Hematopoietic multipotent progenitor cell (in vitro differentiated cells): ENCODE measurements at regions not wholly inside any gene's neighbourhood (a gene's known extent, or its start where the extent isn't known, plus 50 kb on each side); places are given as distances from the start of the nearest gene placed in this dataset.
"Not testable (repeated sequence)": the region's sequence is repeated elsewhere in the genome, so short reads cannot be mapped to it uniquely, and the experiment has no call there.

Source experiments
- DNase-seq, 3 donors: peaks; one replicate each; pipeline ENCODE4 v3.0.0-alpha.2; 2011 to 2015; ENCODE audit warnings: low read depth in 2 of 3, low spot score in 2 of 3

DNA sequence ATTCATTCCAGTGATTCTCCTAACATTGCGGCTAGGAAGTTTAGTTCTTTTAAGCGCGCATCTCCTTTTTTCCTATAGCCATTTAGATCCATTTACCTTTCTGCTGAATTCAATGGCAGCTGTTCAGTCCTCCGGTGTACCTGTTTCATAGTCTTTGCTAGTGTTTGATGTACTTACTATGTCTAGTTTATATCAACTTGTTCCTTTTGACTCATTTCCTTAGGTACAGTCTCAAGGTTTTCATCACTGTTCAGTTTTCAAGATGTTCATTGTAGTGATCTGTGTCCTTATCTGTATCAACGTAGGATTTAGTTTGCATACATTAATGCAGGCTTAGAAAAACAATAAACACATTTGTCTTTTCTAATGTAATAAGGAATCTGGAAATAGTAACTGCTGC is 59.0 kb upstream of the MBNL1 start:
- no peak for DNase-seq

DNA sequence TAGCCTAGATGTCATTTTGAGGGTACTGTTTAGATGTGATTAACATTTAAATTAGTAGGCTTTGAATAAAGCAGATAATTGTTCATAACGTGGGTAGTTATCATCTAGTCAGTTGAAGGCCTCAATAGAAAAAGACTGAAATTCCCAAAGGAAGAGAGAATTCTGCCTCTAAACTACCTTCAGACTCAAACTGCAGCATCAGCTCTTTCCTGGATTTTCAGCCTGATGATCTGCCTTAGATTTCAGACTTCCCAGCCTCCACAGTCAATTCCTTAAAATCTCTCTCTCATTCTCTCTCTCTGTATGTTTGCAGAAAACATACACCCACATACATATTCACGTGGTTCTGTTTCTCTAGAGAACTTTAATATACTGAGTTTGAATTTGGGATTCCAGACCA is 58.0 kb upstream of the MBNL1 start:
- no peak for DNase-seq

DNA sequence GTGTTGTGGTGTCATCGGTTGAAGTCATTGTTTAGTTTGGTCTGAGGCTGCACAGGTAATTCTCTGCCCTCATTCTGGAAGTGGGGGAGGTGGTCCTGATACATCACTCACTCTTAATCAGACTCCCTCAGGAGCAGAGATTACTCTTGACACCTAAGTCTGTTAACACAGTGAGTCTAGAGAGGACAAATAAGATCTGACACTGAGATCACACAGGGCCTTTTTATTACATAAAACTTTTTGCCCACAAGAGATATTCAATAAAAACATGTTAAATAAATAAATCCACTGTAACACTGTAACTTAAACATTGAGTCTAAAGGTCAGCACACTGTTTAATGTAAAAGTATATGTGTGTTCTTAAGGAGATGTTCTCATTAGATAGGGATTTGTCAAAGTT is 57.1 kb upstream of the MBNL1 start:
- no peak for DNase-seq

DNA sequence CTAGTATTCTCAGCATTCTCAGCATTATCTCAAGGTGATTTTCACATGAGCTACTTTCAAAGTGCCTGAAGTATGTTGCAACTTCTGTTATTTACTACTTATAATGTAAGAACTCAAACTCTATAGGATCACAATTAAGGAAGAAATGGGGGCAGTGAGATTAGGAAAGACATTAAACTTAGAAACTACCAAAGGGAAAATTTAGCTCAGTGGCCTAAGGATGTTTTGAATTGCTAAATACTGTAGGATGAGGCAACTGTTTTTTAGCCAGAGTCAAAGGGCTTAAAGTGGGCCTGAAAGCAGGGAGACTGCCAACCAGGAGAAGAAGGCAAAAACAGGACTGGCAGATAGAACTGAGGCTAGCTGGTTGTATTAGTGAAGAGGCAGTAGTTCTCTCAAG is 55.5 kb upstream of the MBNL1 start:
- DNase-seq, result no peak

DNA sequence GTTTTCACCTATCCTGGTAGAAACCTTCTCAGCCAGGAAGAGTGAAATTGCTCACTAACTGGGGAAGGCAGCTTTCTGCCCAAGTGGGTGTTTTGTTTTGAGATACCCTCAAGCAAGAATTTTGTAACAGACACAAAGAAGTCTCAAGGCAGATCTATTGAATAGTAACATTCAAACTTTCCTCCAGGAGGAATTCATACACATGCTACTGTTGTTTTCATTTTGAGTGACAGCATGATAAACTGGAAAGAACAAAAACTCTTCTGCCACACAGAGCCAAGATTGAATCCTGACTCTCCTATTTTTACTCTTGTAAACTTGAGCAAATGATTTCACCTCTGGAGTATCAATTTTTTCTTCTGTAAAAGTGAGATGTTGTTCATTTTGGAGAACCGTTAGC is 54.8 kb upstream of the MBNL1 start:
- DNase-seq, result no peak

DNA sequence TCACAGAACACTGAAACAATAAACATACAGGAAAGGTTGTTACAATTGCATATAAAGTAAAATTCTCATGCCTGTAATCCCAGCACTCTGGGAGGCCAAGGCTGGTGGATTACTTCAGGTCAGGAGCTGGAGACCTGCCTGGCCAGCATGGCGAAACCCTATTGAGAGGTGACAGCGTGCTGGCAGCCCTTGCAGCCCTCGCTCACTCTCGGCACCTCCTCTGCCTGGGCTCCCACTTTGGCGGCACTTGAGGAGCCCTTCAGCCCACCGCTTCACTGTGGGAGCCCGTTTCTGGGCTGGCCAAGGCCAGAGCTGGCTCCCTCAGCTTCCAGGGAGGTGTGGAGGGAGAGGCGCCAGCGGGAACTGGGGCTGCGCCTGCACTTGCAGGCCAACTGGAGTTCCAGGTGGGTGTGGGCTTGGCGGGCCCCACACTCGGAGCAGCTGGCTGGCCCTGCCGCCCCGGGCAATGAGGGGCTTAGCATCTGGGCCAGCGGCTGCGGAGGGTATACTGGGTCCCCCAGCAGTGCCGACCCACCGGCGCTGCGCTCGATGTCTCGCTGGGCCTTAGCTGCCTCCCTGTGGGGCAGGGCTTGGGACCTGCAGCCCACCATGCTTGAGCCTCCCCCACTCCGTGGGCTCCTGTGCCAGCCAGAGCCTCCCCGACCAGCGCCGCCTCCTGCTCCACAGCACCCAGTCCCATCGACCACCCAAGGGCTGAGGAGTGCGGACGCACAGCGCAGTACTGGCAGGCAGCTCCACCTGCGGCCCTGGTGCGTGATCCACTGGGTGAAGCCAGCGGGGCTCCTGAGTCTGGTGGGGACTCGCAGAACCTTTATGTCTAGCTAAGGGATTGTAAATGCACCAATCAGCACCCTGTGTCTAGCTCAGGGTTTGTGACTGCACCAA is 51.5 kb upstream of the MBNL1 start:
- not testable (repeated sequence) for DNase-seq

DNA sequence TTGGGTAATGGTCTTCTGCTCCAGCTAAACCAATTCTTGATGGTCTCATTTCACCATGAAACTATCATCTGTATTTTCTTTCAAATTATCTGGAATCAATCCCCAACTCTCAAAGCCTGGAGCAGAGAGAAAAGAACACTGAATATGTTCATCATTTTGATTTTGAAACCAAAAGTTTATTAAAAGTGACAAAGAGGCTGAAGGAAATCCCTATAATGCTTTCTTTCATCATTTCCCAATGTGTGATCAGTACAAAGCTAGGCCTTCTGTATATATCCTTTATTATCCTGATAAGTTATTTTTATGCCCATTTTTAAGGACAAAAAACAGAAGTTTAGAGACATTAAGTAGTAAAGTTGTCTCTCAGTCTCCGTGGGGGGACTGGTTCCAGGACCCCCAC is 50.1 kb upstream of the MBNL1 start:
- DNase-seq, result no peak
